ENCODE measurements at regions not wholly inside any gene's neighbourhood (a gene's known extent, or its start where the extent isn't known, plus 50 kb on each side); places are given as distances from the start of the nearest gene placed in this dataset.

DNA sequence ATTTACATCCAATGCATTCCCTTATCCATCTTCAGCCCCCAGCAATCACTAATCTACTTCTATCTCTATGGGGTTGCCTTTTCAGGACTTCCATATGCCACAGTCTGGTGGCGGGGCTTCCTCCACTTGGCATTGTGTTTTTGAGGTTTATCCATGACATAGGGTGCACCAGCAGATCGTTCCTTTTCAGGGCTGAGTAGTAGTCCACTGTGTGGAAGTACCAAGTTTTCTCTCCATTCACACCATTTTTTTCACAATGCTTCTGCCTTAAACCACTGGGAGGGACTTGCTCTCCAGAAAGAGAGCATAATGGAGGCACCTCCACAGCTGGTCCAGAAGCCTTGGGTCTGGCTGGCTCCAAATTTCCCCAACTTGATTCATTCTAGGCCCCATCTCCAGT is 144.0 kb upstream of the IQSEC1 start:
- ChIA-PET CTCF (ENCODE audit: partially characterized antibody) (no interaction called here), POLR2A (ENCODE audit: partially characterized antibody) (no interaction called here)
- Histone ChIP-seq H3K27ac (ENCODE audit: low read depth, low read length) (no peak overlapping the region), H3K27me3 (ENCODE audit: insufficient read depth, low read length) (no peaks in the 10 kb centered on the region), H3K4me1 (ENCODE audit: insufficient read depth, low read length) (no peaks in the 10 kb centered on the region), H3K4me3 (ENCODE audit: low read length in 2 of 2) (no peak overlapping the region), H3K9me3 (ENCODE audit: control insufficient read depth in 1 of 2, low read length in 2 of 2) (no peaks in the 10 kb centered on the region), H3K36me3 (ENCODE audit: insufficient read depth, low read length) (no peaks in the 10 kb centered on the region)
- intact Hi-C loops (cut with micrococcal nuclease) = no loop called here
- no peak overlapping the region for H3K27ac Mint-ChIP-seq
- peaks cover 0 to 4% (median 0%) of the 10 kb centered on the region in 8 donors for H3K9me3 Mint-ChIP-seq
- no peaks in the 10 kb centered on the region for H3K4me1 Mint-ChIP-seq
- no peak overlapping the region for H3K4me3 Mint-ChIP-seq
- H3K27me3 Mint-ChIP-seq = peaks cover 0 to 2% of the 10 kb centered on the region in 2 donors
- DNase-seq = no peak
- no peaks in the 10 kb centered on the region for H3K36me3 Mint-ChIP-seq

DNA sequence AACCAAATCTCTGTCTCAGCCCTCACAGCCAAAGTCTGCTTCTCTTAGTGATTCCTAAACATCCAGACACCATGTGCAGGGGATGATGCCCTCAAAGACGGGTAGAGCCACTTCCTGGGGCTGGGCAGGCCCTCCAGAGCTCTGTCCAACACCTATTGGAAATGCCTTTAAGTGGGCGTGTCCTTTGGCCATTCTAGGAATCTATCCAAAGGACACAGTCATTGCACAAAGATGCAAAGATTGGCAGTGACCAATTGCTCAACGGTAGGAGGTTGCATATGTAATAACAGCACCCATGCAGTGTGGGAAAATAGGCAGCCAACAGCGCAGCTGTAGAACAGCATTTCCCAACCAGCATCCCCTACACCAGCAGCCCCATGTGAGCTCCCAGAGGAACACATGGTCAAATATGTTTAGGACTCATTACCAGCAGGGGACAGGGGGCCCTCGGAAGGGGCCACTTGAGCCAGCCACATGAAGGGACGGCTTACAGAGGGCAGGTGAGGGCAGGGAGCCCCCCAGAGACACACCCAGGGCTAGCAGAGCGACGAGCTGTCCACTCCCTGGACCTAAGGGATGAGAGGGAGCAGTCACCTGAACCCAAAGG is 142.8 kb upstream of the IQSEC1 start:
- Mint-ChIP-seq H3K27ac (no peak overlapping the region), H3K27me3 (peaks cover 0 to 2% of the 10 kb centered on the region in 2 donors), H3K36me3 (no peaks in the 10 kb centered on the region), H3K4me1 (no peaks in the 10 kb centered on the region), H3K4me3 (no peak overlapping the region), H3K9me3 (peaks cover 0 to 4% (median 0%) of the 10 kb centered on the region in 8 donors)
- DNase-seq = no peak
- ChIA-PET CTCF (ENCODE audit: partially characterized antibody) (no interaction called here), POLR2A (ENCODE audit: partially characterized antibody) (no interaction called here)
- Histone ChIP-seq H3K4me1 (ENCODE audit: insufficient read depth, low read length) (no peaks in the 10 kb centered on the region), H3K4me3 (ENCODE audit: low read length in 2 of 2) (no peak overlapping the region), H3K9me3 (ENCODE audit: control insufficient read depth in 1 of 2, low read length in 2 of 2) (no peaks in the 10 kb centered on the region), H3K36me3 (ENCODE audit: insufficient read depth, low read length) (no peaks in the 10 kb centered on the region), H3K27ac (ENCODE audit: low read depth, low read length) (no peak overlapping the region), H3K27me3 (ENCODE audit: insufficient read depth, low read length) (no peaks in the 10 kb centered on the region)
- intact Hi-C loops (cut with micrococcal nuclease) = no loop called here

DNA sequence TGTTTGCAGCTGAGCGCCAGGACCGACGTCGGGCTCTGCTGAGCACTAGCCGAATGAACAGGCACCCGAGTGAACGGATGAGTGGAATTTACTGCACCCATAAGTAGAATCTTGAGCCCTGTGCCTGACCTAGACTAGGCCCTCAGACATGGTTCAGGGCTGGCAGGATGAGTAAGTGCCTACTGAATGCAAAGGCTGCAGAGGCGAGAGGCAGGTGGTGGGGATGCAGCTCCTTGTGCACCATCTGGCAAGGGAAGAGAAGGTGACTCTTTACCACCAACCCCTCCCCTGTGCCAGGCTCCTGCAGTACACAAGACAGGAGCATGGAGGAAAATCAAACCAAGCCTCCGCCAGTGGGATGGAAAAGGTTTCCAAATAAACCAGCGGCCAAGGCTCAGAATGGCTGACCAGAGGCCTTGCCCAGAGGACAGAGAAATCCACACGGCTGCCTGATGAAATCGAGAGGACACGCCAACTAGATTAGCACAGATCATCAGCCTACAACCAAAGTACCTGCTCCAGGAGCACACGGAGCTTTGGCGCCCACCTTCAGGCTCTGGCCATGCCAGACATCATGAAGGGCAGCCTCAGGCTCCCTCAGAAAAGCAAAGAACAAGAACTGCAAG is 141.7 kb upstream of the IQSEC1 start:
- H3K4me1 Mint-ChIP-seq = no peaks in the 10 kb centered on the region
- Histone ChIP-seq H3K9me3 (ENCODE audit: control insufficient read depth in 1 of 2, low read length in 2 of 2) (no peaks in the 10 kb centered on the region), H3K4me3 (ENCODE audit: low read length in 2 of 2) (no peak overlapping the region), H3K27ac (ENCODE audit: low read depth, low read length) (no peak overlapping the region), H3K4me1 (ENCODE audit: insufficient read depth, low read length) (no peaks in the 10 kb centered on the region), H3K36me3 (ENCODE audit: insufficient read depth, low read length) (no peaks in the 10 kb centered on the region), H3K27me3 (ENCODE audit: insufficient read depth, low read length) (no peaks in the 10 kb centered on the region)
- H3K4me3 Mint-ChIP-seq = no peak overlapping the region
- no peak for DNase-seq
- no peaks in the 10 kb centered on the region for H3K36me3 Mint-ChIP-seq
- no peak overlapping the region for H3K27ac Mint-ChIP-seq
- H3K9me3 Mint-ChIP-seq = peaks cover 0 to 4% (median 0%) of the 10 kb centered on the region in 8 donors
- ChIA-PET CTCF (ENCODE audit: partially characterized antibody) (no interaction called here), POLR2A (ENCODE audit: partially characterized antibody) (no interaction called here)
- intact Hi-C loops (cut with micrococcal nuclease) = no loop called here
- peaks cover 0 to 2% of the 10 kb centered on the region in 2 donors for H3K27me3 Mint-ChIP-seq

DNA sequence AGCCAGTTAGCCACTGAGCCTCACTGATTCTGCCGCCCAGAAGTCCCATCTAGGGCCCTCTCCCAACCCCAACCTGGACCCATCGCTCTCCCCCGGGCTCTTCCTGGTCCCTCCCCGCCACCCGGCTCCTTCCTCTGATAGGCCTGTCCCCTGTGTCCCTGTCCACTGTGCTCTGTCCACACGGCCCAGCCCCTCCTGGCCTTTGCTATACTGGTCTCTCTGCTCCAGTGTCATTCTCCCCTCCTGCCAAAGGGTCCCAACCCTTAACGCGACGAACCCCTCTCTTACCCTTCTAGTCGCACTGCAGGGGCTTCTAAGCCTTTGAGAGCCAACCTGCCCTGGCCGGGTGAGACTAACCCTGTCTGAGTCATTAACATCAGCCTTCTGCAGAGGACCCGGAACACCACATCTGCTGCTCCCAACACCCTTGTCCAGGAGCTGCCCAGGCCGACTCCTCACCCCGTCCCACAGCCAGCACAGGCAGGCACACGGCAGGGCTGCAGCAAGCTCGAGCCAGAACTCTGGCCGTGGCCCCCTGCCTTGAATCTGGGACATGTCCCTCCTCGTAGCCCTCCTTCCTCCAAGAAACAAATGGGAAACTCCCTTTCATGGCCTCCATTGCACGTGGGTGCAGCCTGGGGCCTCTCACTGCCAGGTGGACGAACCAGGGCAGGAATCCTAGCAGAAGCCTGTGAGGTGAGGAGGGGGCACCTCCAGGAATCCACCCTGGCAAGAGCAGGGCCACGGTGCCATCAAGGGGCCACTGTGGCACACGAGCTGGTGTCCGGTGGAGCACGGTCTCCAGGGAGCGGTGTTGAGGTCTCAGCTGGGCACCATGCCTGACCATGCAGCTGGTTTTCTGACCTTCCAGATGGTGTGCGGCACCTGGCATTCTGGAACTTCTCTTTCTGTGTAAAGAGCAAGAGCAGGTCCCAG is 140.9 kb upstream of the IQSEC1 start:
- intact Hi-C loops (cut with micrococcal nuclease) = no loop called here
- Mint-ChIP-seq H3K9me3 (peaks cover 0 to 4% (median 0%) of the 10 kb centered on the region in 8 donors), H3K27me3 (peaks cover 2% of the 10 kb centered on the region in 2 donors), H3K36me3 (no peaks in the 10 kb centered on the region), H3K4me3 (no peak overlapping the region), H3K4me1 (no peaks in the 10 kb centered on the region), H3K27ac (no peak overlapping the region)
- no peaks in the 10 kb centered on the region for H3K4me1 ChIP-seq (ENCODE audit: insufficient read depth, low read length)
- H3K9me3 ChIP-seq (ENCODE audit: control insufficient read depth in 1 of 2, low read length in 2 of 2) = no peaks in the 10 kb centered on the region
- H3K36me3 ChIP-seq (ENCODE audit: insufficient read depth, low read length) = no peaks in the 10 kb centered on the region
- DNase-seq = no peak
- POLR2A ChIA-PET (ENCODE audit: partially characterized antibody) = no interaction called here
- no peaks in the 10 kb centered on the region for H3K27me3 ChIP-seq (ENCODE audit: insufficient read depth, low read length)
- H3K27ac ChIP-seq (ENCODE audit: low read depth, low read length) = no peak overlapping the region
- H3K4me3 ChIP-seq (ENCODE audit: low read length in 2 of 2) = no peak overlapping the region
- CTCF ChIA-PET (ENCODE audit: partially characterized antibody) = no interaction called here

DNA sequence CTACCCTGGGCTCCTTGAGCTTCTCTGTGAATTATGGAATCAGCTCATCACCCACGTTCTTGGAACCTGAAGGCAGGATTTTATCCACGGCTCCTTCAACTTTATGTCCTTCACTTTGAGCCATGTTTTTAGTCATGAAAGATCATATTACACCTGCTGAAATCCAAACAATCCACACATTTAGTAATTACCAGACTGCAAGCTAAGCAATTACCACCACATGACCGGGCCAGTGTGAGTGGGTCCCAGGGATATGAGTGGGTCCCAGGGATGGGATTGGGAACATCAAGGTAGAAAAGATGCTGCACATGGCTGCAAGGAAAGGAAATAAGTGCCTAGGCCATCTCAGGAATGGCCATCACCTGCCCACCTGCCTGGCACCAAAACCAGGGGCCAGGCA is 140.3 kb upstream of the IQSEC1 start:
- H3K27ac Mint-ChIP-seq = no peak overlapping the region
- H3K36me3 ChIP-seq (ENCODE audit: insufficient read depth, low read length) = no peaks in the 10 kb centered on the region
- no peaks in the 10 kb centered on the region for H3K27me3 ChIP-seq (ENCODE audit: insufficient read depth, low read length)
- no peaks in the 10 kb centered on the region for H3K36me3 Mint-ChIP-seq
- CTCF ChIA-PET (ENCODE audit: partially characterized antibody) = no interaction called here
- H3K4me3 Mint-ChIP-seq = no peak overlapping the region
- no peaks in the 10 kb centered on the region for H3K4me1 ChIP-seq (ENCODE audit: insufficient read depth, low read length)
- peaks cover 0 to 4% (median 0%) of the 10 kb centered on the region in 8 donors for H3K9me3 Mint-ChIP-seq
- no peaks in the 10 kb centered on the region for H3K9me3 ChIP-seq (ENCODE audit: control insufficient read depth in 1 of 2, low read length in 2 of 2)
- intact Hi-C loops (cut with micrococcal nuclease) = no loop called here
- POLR2A ChIA-PET (ENCODE audit: partially characterized antibody) = no interaction called here
- H3K4me3 ChIP-seq (ENCODE audit: low read length in 2 of 2) = no peak overlapping the region
- no peak for DNase-seq
- no peaks in the 10 kb centered on the region for H3K4me1 Mint-ChIP-seq
- H3K27ac ChIP-seq (ENCODE audit: low read depth, low read length) = no peak overlapping the region
- H3K27me3 Mint-ChIP-seq = peaks cover 2% of the 10 kb centered on the region in 2 donors

DNA sequence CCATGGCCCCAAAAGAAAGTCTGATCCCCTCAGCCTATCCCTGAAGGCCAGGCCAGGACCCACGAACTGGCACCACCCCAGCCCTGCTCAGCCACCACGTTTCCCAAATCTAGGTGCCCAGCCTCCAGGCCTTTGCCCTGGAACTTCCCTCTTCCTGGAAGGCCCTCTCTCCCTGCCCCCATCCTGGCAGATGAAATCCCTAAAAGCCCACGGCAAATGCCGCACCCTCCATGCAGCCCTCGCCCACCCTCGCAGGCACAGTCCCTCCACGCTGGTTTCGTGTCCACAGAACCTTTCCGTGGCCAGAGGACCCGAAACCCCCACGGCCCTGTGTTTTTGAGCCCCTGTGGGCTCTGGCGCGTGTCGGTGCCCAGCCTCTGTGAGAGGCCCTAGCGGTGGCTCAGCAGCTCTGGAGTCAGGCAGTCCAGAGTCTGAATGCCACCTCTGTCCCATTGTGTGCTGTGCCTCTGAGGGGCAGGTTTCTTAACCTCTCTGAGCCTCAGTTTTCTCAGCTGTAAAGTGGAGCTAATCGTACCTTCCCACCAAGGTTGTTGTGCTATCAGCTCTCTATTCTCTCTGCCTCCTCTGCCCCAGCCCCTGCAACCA is 138.5 kb upstream of the IQSEC1 start:
- ChIA-PET POLR2A (ENCODE audit: partially characterized antibody) (no interaction called here), CTCF (ENCODE audit: partially characterized antibody) (no interaction called here)
- intact Hi-C loops (cut with micrococcal nuclease) = no loop called here
- H3K4me3 ChIP-seq (ENCODE audit: low read length in 2 of 2) = no peak overlapping the region
- H3K27ac Mint-ChIP-seq = peak overlapping the region in 3 of 7 donors; percentile 10 to 83 (median 26)
- H3K36me3 ChIP-seq (ENCODE audit: insufficient read depth, low read length) = no peaks in the 10 kb centered on the region
- peaks cover 6 to 11% of the 10 kb centered on the region in 2 donors for H3K27me3 Mint-ChIP-seq
- no peak overlapping the region for H3K27ac ChIP-seq (ENCODE audit: low read depth, low read length)
- no peaks in the 10 kb centered on the region for H3K27me3 ChIP-seq (ENCODE audit: insufficient read depth, low read length)
- H3K4me3 Mint-ChIP-seq = no peak overlapping the region
- H3K9me3 ChIP-seq (ENCODE audit: control insufficient read depth in 1 of 2, low read length in 2 of 2) = no peaks in the 10 kb centered on the region
- no peaks in the 10 kb centered on the region for H3K4me1 Mint-ChIP-seq
- no peaks in the 10 kb centered on the region for H3K9me3 Mint-ChIP-seq
- no peaks in the 10 kb centered on the region for H3K36me3 Mint-ChIP-seq
- no peaks in the 10 kb centered on the region for H3K4me1 ChIP-seq (ENCODE audit: insufficient read depth, low read length)
- DNase-seq = no peak

DNA sequence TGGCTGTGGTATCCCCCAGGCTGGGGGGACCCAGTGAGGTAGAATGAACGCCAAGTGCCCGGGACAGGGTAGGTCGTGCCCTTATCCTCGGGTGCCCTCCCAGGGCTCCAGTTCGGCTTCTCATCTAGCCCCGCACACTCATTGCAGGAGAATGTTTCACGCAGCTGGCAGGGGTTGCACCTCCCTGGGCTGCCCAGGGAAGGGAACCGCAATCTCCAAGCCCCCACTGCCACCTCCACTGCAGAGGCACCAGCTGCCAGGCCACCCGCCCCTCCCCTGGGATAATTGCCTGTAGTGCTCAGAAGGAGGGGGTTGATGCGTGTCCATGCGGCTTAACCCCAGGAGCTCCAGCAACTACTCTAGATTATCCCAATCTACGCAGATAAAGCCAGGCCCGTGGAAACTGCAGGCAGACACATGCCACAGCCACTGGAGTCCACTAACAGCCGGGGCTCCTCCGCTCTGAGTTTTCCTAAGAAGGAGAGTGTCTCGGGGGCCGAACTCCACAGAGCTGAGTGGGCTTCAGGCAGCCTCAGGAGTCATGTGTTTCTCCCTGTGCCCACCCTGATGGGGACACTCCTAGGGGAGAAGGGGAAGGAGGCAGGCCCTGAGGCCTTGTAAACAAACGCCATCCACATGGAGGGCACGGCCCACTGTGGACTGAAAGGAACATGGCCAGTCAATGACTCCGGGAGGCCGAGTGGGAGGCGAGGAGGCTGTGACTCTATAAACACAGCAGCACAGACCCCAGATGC is 137.2 kb upstream of the IQSEC1 start:
- Mint-ChIP-seq H3K4me1 (no peaks in the 10 kb centered on the region), H3K4me3 (no peak overlapping the region), H3K36me3 (no peaks in the 10 kb centered on the region), H3K27me3 (peaks cover 16 to 17% of the 10 kb centered on the region in 2 donors), H3K27ac (no peak overlapping the region), H3K9me3 (peaks cover 0 to 2% (median 0%) of the 10 kb centered on the region in 8 donors)
- peaks cover 2% of the 10 kb centered on the region for H3K27me3 ChIP-seq (ENCODE audit: insufficient read depth, low read length)
- H3K36me3 ChIP-seq (ENCODE audit: insufficient read depth, low read length) = no peaks in the 10 kb centered on the region
- ChIA-PET POLR2A (ENCODE audit: partially characterized antibody) (no interaction called here), CTCF (ENCODE audit: partially characterized antibody) (no interaction called here)
- DNase-seq = no peak
- no peak overlapping the region for H3K27ac ChIP-seq (ENCODE audit: low read depth, low read length)
- intact Hi-C loops (cut with micrococcal nuclease) = no loop called here
- no peaks in the 10 kb centered on the region for H3K4me1 ChIP-seq (ENCODE audit: insufficient read depth, low read length)
- H3K9me3 ChIP-seq (ENCODE audit: control insufficient read depth in 1 of 2, low read length in 2 of 2) = no peaks in the 10 kb centered on the region
- H3K4me3 ChIP-seq (ENCODE audit: low read length in 2 of 2) = no peak overlapping the region
